Neuronal stem cell (in vitro differentiated cells): ENCODE measurements at regions not wholly inside any gene's neighbourhood (a gene's known extent, or its start where the extent isn't known, plus 50 kb on each side); places are given as distances from the start of the nearest gene placed in this dataset.

Experiments
- DNase-seq: peaks from one replicate; pipeline ENCODE4 v3.0.0-alpha.2; 2013; ENCODE audit warnings: low spot score
- H2AFZ ChIP-seq: one replicate; pipeline ENCODE4 v1.6.1; 2013; ENCODE audit warnings: mild to moderate bottlenecking, low read length, inconsistent platforms
- H2AK5ac ChIP-seq: 2 replicates; pipeline ENCODE4 v1.6.1; 2013; ENCODE audit warnings: low read depth, mild to moderate bottlenecking, inconsistent platforms, low read length, moderate library complexity, mixed read lengths
- H2BK120ac ChIP-seq: 2 replicates; pipeline ENCODE4 v1.6.1; 2013; ENCODE audit warnings: low read depth, mild to moderate bottlenecking, inconsistent platforms, low read length, moderate library complexity, mixed read lengths
- H2BK12ac ChIP-seq: one replicate; pipeline ENCODE4 v1.6.1; 2013; ENCODE audit warnings: low read length, inconsistent platforms
- H2BK15ac ChIP-seq: 2 replicates; pipeline ENCODE4 v1.6.1; 2013; ENCODE audit warnings: mild to moderate bottlenecking, low read length, inconsistent platforms, mixed read lengths
- H2BK5ac ChIP-seq: one replicate; pipeline ENCODE4 v1.6.1; 2013; ENCODE audit warnings: inconsistent platforms, mild to moderate bottlenecking, low read length, moderate library complexity
- H3K14ac ChIP-seq: one replicate; pipeline ENCODE4 v1.6.1; 2013; ENCODE audit warnings: low read length, inconsistent platforms
- H3K18ac ChIP-seq: 2 replicates; pipeline ENCODE4 v1.6.1; 2013; ENCODE audit warnings: low read length, inconsistent platforms
- H3K23ac ChIP-seq: 2 replicates; pipeline ENCODE4 v1.6.1; 2013; ENCODE audit warnings: low read depth, mild to moderate bottlenecking, mixed read lengths, low read length, inconsistent platforms; ENCODE audit not compliant: poor library complexity
- H3K27ac ChIP-seq: replicated peaks from 3 replicates; pipeline ENCODE4 v1.5.1; 2013; ENCODE audit warnings: low read length, inconsistent platforms
- H3K27me3 ChIP-seq, 3 experiments: 2 replicates each; pipeline ENCODE4 v1.6.1; 2013; ENCODE audit warnings: low read length in 3 of 3, mild to moderate bottlenecking in 2 of 3, inconsistent platforms in 1 of 3, low read depth in 1 of 3, mixed read lengths in 1 of 3, moderate library complexity in 1 of 3; ENCODE audit not compliant: control insufficient read depth in 3 of 3, insufficient read depth in 3 of 3
- H3K36me3 ChIP-seq, 2 donors: replicated peaks in 1 of 2; 2 replicates each; pipeline ENCODE4 v1.6.1; 2013; ENCODE audit warnings: low read length in 2 of 2; ENCODE audit not compliant: control insufficient read depth in 2 of 2, insufficient read depth in 2 of 2
- H3K4ac ChIP-seq: 2 replicates; pipeline ENCODE4 v1.6.1; 2013; ENCODE audit warnings: inconsistent platforms, mild to moderate bottlenecking, low read length, moderate library complexity
- H3K4me1 ChIP-seq, 2 donors: 1 replicate in 1 of 2; 2 replicates in 1 of 2; pipeline ENCODE4 v1.6.1; 2013; ENCODE audit warnings: low read length in 2 of 2, low read depth in 1 of 2; ENCODE audit not compliant: control insufficient read depth in 2 of 2, insufficient read depth in 1 of 2
- H3K4me2 ChIP-seq: one replicate; pipeline ENCODE4 v1.6.1; 2013; ENCODE audit warnings: mild to moderate bottlenecking, low read length, inconsistent platforms; ENCODE audit not compliant: insufficient read depth, poor library complexity, severe bottlenecking
- H3K4me3 ChIP-seq, 2 donors: 2 replicates each; pipeline ENCODE4 v1.5.1; 2013; ENCODE audit warnings: low read length in 2 of 2, mild to moderate bottlenecking in 2 of 2, inconsistent platforms in 1 of 2, moderate library complexity in 1 of 2
- H3K79me1 ChIP-seq: one replicate; pipeline ENCODE4 v1.6.1; 2013; ENCODE audit warnings: low read depth, mild to moderate bottlenecking, inconsistent platforms, low read length, moderate library complexity
- H3K9ac ChIP-seq: one replicate; pipeline ENCODE4 v1.6.1; 2013; ENCODE audit warnings: mild to moderate bottlenecking, low read depth, low read length, inconsistent platforms; ENCODE audit not compliant: poor library complexity
- H3K9me3 ChIP-seq, 2 donors: replicated peaks in 1 of 2; 2 replicates each; pipeline versions ENCODE3 to v1.6.1; 2013; ENCODE audit warnings: low read length in 2 of 2, mild to moderate bottlenecking in 2 of 2, inconsistent platforms in 1 of 2, low read depth in 1 of 2, mixed read lengths in 1 of 2, moderate library complexity in 1 of 2; ENCODE audit not compliant: control insufficient read depth in 2 of 2, insufficient read depth in 1 of 2
- H4K8ac ChIP-seq: one replicate; pipeline ENCODE4 v1.6.1; 2013; ENCODE audit warnings: low read depth, mild to moderate bottlenecking, inconsistent platforms, low read length, moderate library complexity
- H4K91ac ChIP-seq: one replicate; pipeline ENCODE4 v1.6.1; 2013; ENCODE audit warnings: low read length, low read depth, mild to moderate bottlenecking, inconsistent platforms; ENCODE audit not compliant: poor library complexity
- WGBS, 2 donors: extraction: QIAGEN DNeasy Blood & Tissue Kit; methylation state at CpG; one replicate each; pipeline ENCODE4 v1.1.7; 2013; ENCODE audit warnings: missing lambda C conversion rate in 2 of 2, mixed read lengths in 1 of 2; ENCODE audit not compliant: insufficient read length in 2 of 2, insufficient replicate concordance in 1 of 2; ENCODE audit errors: extremely low coverage in 2 of 2; 5-methylcytosine and 5-hydroxymethylcytosine counted together

- Histone ChIP-seq H3K18ac (no peak overlapping the region), H2BK120ac (no peak overlapping the region), H3K9me3 (no peaks in the 10 kb centered on the region), H3K23ac (no peak overlapping the region), H3K9ac (no peak overlapping the region), H3K4me3 (no peak overlapping the region), H2BK12ac (no peak overlapping the region), H2AFZ (no peak overlapping the region), H3K4ac (no peak overlapping the region), H3K14ac (no peak overlapping the region), H4K91ac (no peak overlapping the region), H3K27ac (no peak overlapping the region), H3K79me1 (no peaks in the 10 kb centered on the region), H4K8ac (no peak overlapping the region), H3K4me2 (no peak overlapping the region), H3K4me1 (peaks cover 0 to 2% of the 10 kb centered on the region in 2 donors), H2AK5ac (no peak overlapping the region), H3K27me3 (no peaks in the 10 kb centered on the region), H2BK15ac (no peak overlapping the region), H3K36me3 (no peaks in the 10 kb centered on the region), H2BK5ac (no peak overlapping the region)
- DNase-seq, result no peak
- WGBS, 2 donors, result no CpG with 5 or more reads among the region's 1 CpG
Observed at GRCh38 chr6:115460913-115461312, 599.8 kb downstream of the FRK start.

- Histone ChIP-seq H3K79me1 (no peaks in the 10 kb centered on the region), H3K36me3 (no peaks in the 10 kb centered on the region), H3K14ac (no peak overlapping the region), H3K4me3 (no peak overlapping the region), H3K18ac (no peak overlapping the region), H3K4me2 (no peak overlapping the region), H3K27me3 (no peaks in the 10 kb centered on the region), H3K4ac (no peak overlapping the region), H4K8ac (no peak overlapping the region), H2AFZ (peak overlapping the region; percentile 20), H3K27ac (no peak overlapping the region), H3K9me3 (no peaks in the 10 kb centered on the region), H3K23ac (no peak overlapping the region), H3K9ac (no peak overlapping the region), H2BK12ac (no peak overlapping the region), H4K91ac (no peak overlapping the region), H2BK120ac (no peak overlapping the region), H2BK5ac (no peak overlapping the region), H3K4me1 (peaks cover 0 to 2% of the 10 kb centered on the region in 2 donors), H2BK15ac (no peak overlapping the region), H2AK5ac (no peak overlapping the region)
- DNase-seq, result no peak
Observed at GRCh38 chr6:115456848-115457247, 603.8 kb downstream of the FRK start.

- no peak overlapping the region for H3K18ac ChIP-seq
- H2BK120ac ChIP-seq, result no peak overlapping the region
- no peaks in the 10 kb centered on the region for H3K27me3 ChIP-seq
- no peak overlapping the region for H4K8ac ChIP-seq
- H3K23ac ChIP-seq, result no peak overlapping the region
- DNase-seq, result no peak
- no CpG with 5 or more reads among the region's 4 CpGs for WGBS, 2 donors
- H3K4me3 ChIP-seq, result no peak overlapping the region
- H3K27ac ChIP-seq, result no peak overlapping the region
- no peak overlapping the region for H2AK5ac ChIP-seq
- H3K4me2 ChIP-seq, result no peak overlapping the region
- no peak overlapping the region for H3K9ac ChIP-seq
- no peak overlapping the region for H3K14ac ChIP-seq
- H3K9me3 ChIP-seq, result no peaks in the 10 kb centered on the region
- H3K4me1 ChIP-seq, result no peaks in the 10 kb centered on the region
- no peak overlapping the region for H2BK15ac ChIP-seq
- no peaks in the 10 kb centered on the region for H3K79me1 ChIP-seq
- no peak overlapping the region for H2AFZ ChIP-seq
- H2BK12ac ChIP-seq, result no peak overlapping the region
- no peak overlapping the region for H2BK5ac ChIP-seq
- no peak overlapping the region for H4K91ac ChIP-seq
- no peak overlapping the region for H3K4ac ChIP-seq
- no peaks in the 10 kb centered on the region for H3K36me3 ChIP-seq
Observed at GRCh38 chr6:115443825-115444478, 616.7 kb downstream of the FRK start.

- Histone ChIP-seq H3K4me2 (no peak overlapping the region), H2BK12ac (no peak overlapping the region), H2BK120ac (no peak overlapping the region), H3K36me3 (no peaks in the 10 kb centered on the region), H3K23ac (no peak overlapping the region), H2BK15ac (no peak overlapping the region), H3K27me3 (no peaks in the 10 kb centered on the region), H3K9ac (no peak overlapping the region), H3K18ac (no peak overlapping the region), H3K4me3 (no peak overlapping the region), H3K4me1 (no peaks in the 10 kb centered on the region), H3K4ac (no peak overlapping the region), H2AFZ (no peak overlapping the region), H3K9me3 (no peaks in the 10 kb centered on the region), H4K8ac (no peak overlapping the region), H2BK5ac (no peak overlapping the region), H3K27ac (no peak overlapping the region), H2AK5ac (no peak overlapping the region), H3K79me1 (no peaks in the 10 kb centered on the region), H3K14ac (no peak overlapping the region), H4K91ac (no peak overlapping the region)
- no CpG with 5 or more reads among the region's 2 CpGs for WGBS, 2 donors
- no peak for DNase-seq
Observed at GRCh38 chr6:115442323-115442722, 618.4 kb downstream of the FRK start.
